Inflammatory macrophage treated with lipopolysaccharide for 4 hours (primary cell): ENCODE measurements at regions not wholly inside any gene's neighbourhood (a gene's known extent, or its start where the extent isn't known, plus 50 kb on each side); places are given as distances from the start of the nearest gene placed in this dataset.
"Not testable (repeated sequence)": the region's sequence is repeated elsewhere in the genome, so short reads cannot be mapped to it uniquely, and the experiment has no call there.

Experiments
- DNase-seq: peaks from one replicate; pipeline ENCODE4 v3.0.0-alpha.2; 2020

- DNase-seq: not testable (repeated sequence)
These were observed 124.3 kb downstream of the TP53TG3F start for GRCh38 chr16:33583702-33584101.

GRCh38 chr16:33588589-33588988 lies 129.2 kb downstream of the TP53TG3F start:
- not testable (repeated sequence) for DNase-seq

GRCh38 chr16:33593344-33593743 lies 133.9 kb downstream of the TP53TG3F start:
- not testable (repeated sequence) for DNase-seq

GRCh38 chr16:33595074-33595473 lies 135.7 kb downstream of the TP53TG3F start:
- not testable (repeated sequence) for DNase-seq

GRCh38 chr16:33601029-33601428 lies 141.6 kb downstream of the TP53TG3F start:
- DNase-seq: not testable (repeated sequence)

- not testable (repeated sequence) for DNase-seq
These were observed 164.2 kb downstream of the TP53TG3F start for GRCh38 chr16:33623535-33624077.

GRCh38 chr16:33628895-33629294 lies 169.5 kb downstream of the TP53TG3F start:
- not testable (repeated sequence) for DNase-seq

GRCh38 chr16:33631713-33632112 lies 172.3 kb downstream of the TP53TG3F start:
- DNase-seq: not testable (repeated sequence)

GRCh38 chr16:33634057-33634456 lies 174.6 kb downstream of the TP53TG3F start:
- not testable (repeated sequence) for DNase-seq

- not testable (repeated sequence) for DNase-seq
These were observed 177.3 kb downstream of the TP53TG3F start for GRCh38 chr16:33636760-33637159.

- DNase-seq: not testable (repeated sequence)
These were observed 183.9 kb downstream of the TP53TG3F start for GRCh38 chr16:33643270-33643669.

- not testable (repeated sequence) for DNase-seq
These were observed 184.4 kb downstream of the TP53TG3F start for GRCh38 chr16:33643698-33644381.

GRCh38 chr16:33646386-33646785 lies 187.0 kb downstream of the TP53TG3F start:
- DNase-seq: peak; percentile 0

- not testable (repeated sequence) for DNase-seq
These were observed 196.3 kb downstream of the TP53TG3F start for GRCh38 chr16:33655756-33656155.

- not testable (repeated sequence) for DNase-seq
These were observed 197.0 kb downstream of the TP53TG3F start for GRCh38 chr16:33656394-33656793.

- not testable (repeated sequence) for DNase-seq
These were observed 198.3 kb downstream of the TP53TG3F start for GRCh38 chr16:33657717-33658116.

- DNase-seq: not testable (repeated sequence)
These were observed 221.4 kb downstream of the TP53TG3F start for GRCh38 chr16:33680791-33681190.

GRCh38 chr16:33700320-33700719 lies 240.9 kb downstream of the TP53TG3F start:
- DNase-seq: not testable (repeated sequence)

GRCh38 chr16:33706845-33707590 lies 247.6 kb downstream of the TP53TG3F start:
- not testable (repeated sequence) for DNase-seq

GRCh38 chr16:33707591-33707934 lies 248.2 kb downstream of the TP53TG3F start:
- DNase-seq: not testable (repeated sequence)

GRCh38 chr16:33709856-33710695 lies 250.7 kb downstream of the TP53TG3F start:
- DNase-seq: not testable (repeated sequence)

- not testable (repeated sequence) for DNase-seq
These were observed 251.3 kb downstream of the TP53TG3F start for GRCh38 chr16:33710696-33711087.

- DNase-seq: not testable (repeated sequence)
These were observed 252.2 kb downstream of the TP53TG3F start for GRCh38 chr16:33711616-33712015.
